Liver (tissue), 3 donors: ENCODE measurements at regions not wholly inside any gene's neighbourhood (a gene's known extent, or its start where the extent isn't known, plus 50 kb on each side); places are given as distances from the start of the nearest gene placed in this dataset.

Experiments
- CTCF ChIP-seq: fragments of 150-350 bp; IDR thresholded peaks from 2 replicates; pipeline ENCODE4 v1.5.1; 2017; ENCODE audit warnings: improper control_type of control experiment, low read depth, low read length; ENCODE audit not compliant: missing input control
- JUND ChIP-seq, 2 donors: IDR thresholded peaks; 2 replicates each; pipeline ENCODE4 v1.6.1; 2016; ENCODE audit warnings: antibody characterized with exemption in 2 of 2
- YY1 ChIP-seq: IDR thresholded peaks from 2 replicates; pipeline ENCODE4 v1.6.1; 2016; ENCODE audit warnings: antibody characterized with exemption, mild to moderate bottlenecking
- donor health status: healthy.
- donor health status: healthy.

GRCh38 chr22:49161002-49161850 is 666.4 kb downstream of the BRD1 start:
- TF ChIP-seq CTCF: no peak
- no peak for TF ChIP-seq JUND (IDR thresholded peaks at IDR 0.05)
- no peak for TF ChIP-seq YY1
